Astrocyte (in vitro differentiated cells and primary cell): ENCODE measurements at regions not wholly inside any gene's neighbourhood (a gene's known extent, or its start where the extent isn't known, plus 50 kb on each side); places are given as distances from the start of the nearest gene placed in this dataset.

Experiments used
- DNase-seq: peaks from one replicate; pipeline ENCODE4 v3.0.0-alpha.2; 2010; ENCODE audit warnings: low read depth
- FAIRE-seq: peaks from 2 replicates; lab custom pipeline; 2011; peaks lifted over from hg19 to GRCh38; lab: Jason Lieb, UNC
- H2AFZ ChIP-seq: 2 replicates; pipeline ENCODE4 v1.6.0; 2012; ENCODE audit warnings: low read depth, low read length, inconsistent platforms
- H3K27ac ChIP-seq: 2 replicates; pipeline ENCODE4 v1.5.1; 2011; ENCODE audit warnings: low read depth, low read length, inconsistent platforms
- H3K27me3 ChIP-seq: 2 replicates; pipeline ENCODE4 v1.6.0; 2011; ENCODE audit warnings: low read length, inconsistent platforms; ENCODE audit not compliant: insufficient read depth
- H3K36me3 ChIP-seq: 2 replicates; pipeline ENCODE4 v1.5.1; 2011; ENCODE audit warnings: low read length, inconsistent platforms; ENCODE audit not compliant: insufficient read depth
- H3K4me1 ChIP-seq: 2 replicates; pipeline ENCODE4 v1.5.1; 2011; ENCODE audit warnings: low read length, inconsistent platforms; ENCODE audit not compliant: insufficient read depth
- H3K4me2 ChIP-seq: 2 replicates; pipeline ENCODE4 v1.6.0; 2012; ENCODE audit warnings: low read length, inconsistent platforms
- H3K4me3 ChIP-seq: 2 replicates; pipeline ENCODE4 v1.5.1; 2011; ENCODE audit warnings: low read depth, mild to moderate bottlenecking, low read length, inconsistent platforms; ENCODE audit not compliant: insufficient read depth
- H3K79me2 ChIP-seq: 2 replicates; pipeline ENCODE4 v1.6.0; 2012; ENCODE audit warnings: mild to moderate bottlenecking, low read length, inconsistent platforms; ENCODE audit not compliant: insufficient read depth
- H3K9ac ChIP-seq: 2 replicates; pipeline ENCODE4 v1.6.0; 2012; ENCODE audit warnings: mild to moderate bottlenecking, low read length, inconsistent platforms
- H3K9me3 ChIP-seq: 2 replicates; pipeline ENCODE4 v1.5.1; 2012; ENCODE audit warnings: low read depth, mild to moderate bottlenecking, low read length, inconsistent platforms; ENCODE audit not compliant: insufficient read depth
- H4K20me1 ChIP-seq: 2 replicates; pipeline ENCODE4 v1.6.0; 2012; ENCODE audit warnings: low read length, inconsistent platforms; ENCODE audit not compliant: insufficient read depth
- H3K27ac Mint-ChIP-seq: one replicate; pipeline ENCODE4 v1.8.0; 2021; ENCODE audit warnings: mild to moderate bottlenecking, mixed read lengths; ENCODE audit not compliant: unreplicated experiment
- H3K27me3 Mint-ChIP-seq: one replicate; pipeline ENCODE4 v1.8.0; 2021; ENCODE audit warnings: low read depth, mixed read lengths; ENCODE audit not compliant: unreplicated experiment
- H3K36me3 Mint-ChIP-seq: one replicate; pipeline ENCODE4 v1.8.0; 2021; ENCODE audit warnings: low read depth, mixed read lengths; ENCODE audit not compliant: unreplicated experiment
- H3K4me1 Mint-ChIP-seq: one replicate; pipeline ENCODE4 v1.8.0; 2021; ENCODE audit warnings: low read depth, mixed read lengths; ENCODE audit not compliant: unreplicated experiment
- H3K4me3 Mint-ChIP-seq: one replicate; pipeline ENCODE4 v1.8.0; 2021; ENCODE audit warnings: mild to moderate bottlenecking, moderate library complexity, mixed read lengths; ENCODE audit not compliant: unreplicated experiment
- H3K9me3 Mint-ChIP-seq: one replicate; pipeline ENCODE4 v1.8.0; 2021; ENCODE audit warnings: mild to moderate bottlenecking, mixed read lengths; ENCODE audit not compliant: unreplicated experiment
- CTCF ChIP-seq: IDR thresholded peaks from 2 replicates; pipeline ENCODE4 v1.5.1; 2011; ENCODE audit warnings: low read depth, mild to moderate bottlenecking, inconsistent platforms, low read length, moderate library complexity; ENCODE audit not compliant: insufficient read depth
- EZH2 ChIP-seq: IDR thresholded peaks from 2 replicates; pipeline ENCODE4 v1.6.1; 2012; ENCODE audit warnings: mild to moderate bottlenecking, low read length, inconsistent platforms; ENCODE audit not compliant: insufficient read depth

- FAIRE-seq (no peak), DNase-seq (no peak)
- H3K27me3 ChIP-seq, result no peaks in the 10 kb centered on the region
- peaks cover 3% of the 10 kb centered on the region for H3K9me3 Mint-ChIP-seq
- no peak overlapping the region for H3K4me2 ChIP-seq
- H3K4me3 Mint-ChIP-seq, result no peak overlapping the region
- no peak overlapping the region for H3K27ac ChIP-seq
- H2AFZ ChIP-seq, result no peak overlapping the region
- H3K9me3 ChIP-seq, result peaks cover 3% of the 10 kb centered on the region
- H3K27me3 Mint-ChIP-seq, result no peaks in the 10 kb centered on the region
- no peaks in the 10 kb centered on the region for H3K36me3 Mint-ChIP-seq
- peaks cover 5% of the 10 kb centered on the region for H3K4me1 ChIP-seq
- H3K79me2 ChIP-seq, result no peaks in the 10 kb centered on the region
- H3K4me3 ChIP-seq, result no peak overlapping the region
- H3K36me3 ChIP-seq, result no peaks in the 10 kb centered on the region
- no peak overlapping the region for H3K27ac Mint-ChIP-seq
- H4K20me1 ChIP-seq, result no peaks in the 10 kb centered on the region
- H3K9ac ChIP-seq, result no peak overlapping the region
- no peaks in the 10 kb centered on the region for H3K4me1 Mint-ChIP-seq
- TF ChIP-seq EZH2 (no peak), CTCF (no peak)
Measured at GRCh38 chr14:82720431-82720830, 1186.8 kb upstream of the SEL1L start.

GRCh38 chr14:82720946-82721345 is 1187.3 kb upstream of the SEL1L start:
- FAIRE-seq (no peak), DNase-seq (no peak)
- Histone ChIP-seq H3K36me3 (no peaks in the 10 kb centered on the region), H3K27me3 (no peaks in the 10 kb centered on the region), H3K4me1 (peaks cover 5% of the 10 kb centered on the region), H4K20me1 (no peaks in the 10 kb centered on the region), H3K27ac (no peak overlapping the region), H3K9me3 (peaks cover 3% of the 10 kb centered on the region), H3K4me2 (no peak overlapping the region), H3K79me2 (no peaks in the 10 kb centered on the region), H2AFZ (no peak overlapping the region), H3K9ac (no peak overlapping the region), H3K4me3 (no peak overlapping the region)
- Mint-ChIP-seq H3K9me3 (peaks cover 3% of the 10 kb centered on the region), H3K4me1 (no peaks in the 10 kb centered on the region), H3K27ac (no peak overlapping the region), H3K36me3 (no peaks in the 10 kb centered on the region), H3K4me3 (no peak overlapping the region), H3K27me3 (no peaks in the 10 kb centered on the region)
- TF ChIP-seq EZH2, result no peak
- TF ChIP-seq CTCF, result no peak

GRCh38 chr14:82724316-82724715 is 1190.7 kb upstream of the SEL1L start:
- H3K4me1 Mint-ChIP-seq, result no peaks in the 10 kb centered on the region
- Histone ChIP-seq H3K9me3 (peaks cover 3% of the 10 kb centered on the region), H2AFZ (no peak overlapping the region), H3K27ac (no peak overlapping the region), H3K4me1 (peaks cover 5% of the 10 kb centered on the region), H3K79me2 (no peaks in the 10 kb centered on the region), H3K4me3 (no peak overlapping the region), H3K4me2 (no peak overlapping the region), H3K27me3 (no peaks in the 10 kb centered on the region), H3K9ac (no peak overlapping the region), H4K20me1 (no peaks in the 10 kb centered on the region), H3K36me3 (no peaks in the 10 kb centered on the region)
- H3K4me3 Mint-ChIP-seq, result no peak overlapping the region
- no peak for DNase-seq
- peaks cover 3% of the 10 kb centered on the region for H3K9me3 Mint-ChIP-seq
- H3K36me3 Mint-ChIP-seq, result no peaks in the 10 kb centered on the region
- no peak for TF ChIP-seq CTCF
- TF ChIP-seq EZH2, result no peak
- no peaks in the 10 kb centered on the region for H3K27me3 Mint-ChIP-seq
- H3K27ac Mint-ChIP-seq, result no peak overlapping the region
- no peak for FAIRE-seq
